IPS DF 4.7 (cell line): ENCODE measurements at regions not wholly inside any gene's neighbourhood (a gene's known extent, or its start where the extent isn't known, plus 50 kb on each side); places are given as distances from the start of the nearest gene placed in this dataset.
"Not testable (repeated sequence)": the region's sequence is repeated elsewhere in the genome, so short reads cannot be mapped to it uniquely, and the experiment has no call there.

Source experiments
- DNase-seq: peaks from one replicate; pipeline ENCODE4 v3.0.0-alpha.2; 2013; ENCODE audit warnings: low spot score; ENCODE audit errors: extremely low read depth

DNA sequence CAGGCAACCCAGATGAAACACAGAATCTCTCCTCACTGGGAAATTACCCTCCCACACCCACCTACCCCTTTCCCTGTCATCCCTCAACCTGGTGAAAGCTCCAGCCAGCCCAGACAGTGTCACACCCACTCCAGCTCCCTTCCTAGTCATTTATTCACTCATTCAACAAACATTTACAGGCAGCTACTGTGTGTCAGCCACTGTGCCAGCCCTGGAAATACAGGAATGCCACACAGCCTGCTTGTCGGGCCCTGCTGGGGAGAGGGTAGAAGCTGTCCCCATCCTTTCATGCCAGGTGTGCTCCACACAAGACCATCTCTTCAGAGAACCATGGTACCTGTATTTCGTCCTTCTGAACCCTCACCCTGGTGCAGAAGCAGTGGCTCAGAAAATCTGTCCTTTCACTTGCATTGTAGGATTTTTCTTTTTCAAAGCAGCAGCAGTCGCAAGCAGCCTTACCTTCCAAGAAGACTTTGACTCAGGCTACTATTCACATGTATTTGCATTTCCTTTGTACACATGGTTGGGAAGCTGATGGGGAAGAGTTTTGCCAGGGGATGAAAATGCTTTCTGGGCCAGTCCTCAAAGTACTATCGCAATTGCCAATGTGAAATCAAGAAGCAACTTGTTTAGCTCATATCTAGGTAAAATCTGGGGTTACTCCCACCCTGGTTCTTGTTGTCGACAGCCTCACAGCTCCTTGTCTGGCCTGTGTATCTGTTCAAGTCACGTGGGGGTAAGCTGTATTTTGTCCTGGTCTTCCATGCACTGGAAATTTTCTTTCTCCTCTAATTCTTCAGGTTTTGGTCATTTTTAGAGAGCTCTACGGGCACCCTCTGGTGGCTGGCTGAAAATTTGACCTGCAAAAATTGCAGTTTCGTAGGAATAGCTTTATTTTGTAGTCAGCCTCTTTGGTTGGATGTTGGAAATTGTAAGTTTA, 147.4 kb upstream of the EGLN3 start:
- no peak for DNase-seq

DNA sequence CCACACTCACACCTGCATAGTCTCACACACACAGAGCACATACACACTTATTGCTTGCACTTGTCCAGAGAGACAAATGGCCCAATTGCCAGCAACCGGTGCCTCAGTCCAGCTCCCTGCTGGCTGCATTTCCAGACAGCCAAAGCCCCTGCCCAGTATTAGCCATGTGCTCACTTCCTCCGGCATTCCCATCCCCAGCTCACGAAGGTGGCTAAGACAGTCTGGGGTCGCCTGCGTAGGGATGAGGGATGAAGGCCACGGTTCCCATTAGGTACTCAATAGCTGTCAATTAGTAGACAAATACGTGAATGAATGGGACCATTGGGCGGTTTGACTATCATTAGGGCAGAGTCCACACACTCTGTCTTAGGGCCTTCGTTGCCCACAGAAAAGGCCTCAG, 146.8 kb upstream of the EGLN3 start:
- no peak for DNase-seq

DNA sequence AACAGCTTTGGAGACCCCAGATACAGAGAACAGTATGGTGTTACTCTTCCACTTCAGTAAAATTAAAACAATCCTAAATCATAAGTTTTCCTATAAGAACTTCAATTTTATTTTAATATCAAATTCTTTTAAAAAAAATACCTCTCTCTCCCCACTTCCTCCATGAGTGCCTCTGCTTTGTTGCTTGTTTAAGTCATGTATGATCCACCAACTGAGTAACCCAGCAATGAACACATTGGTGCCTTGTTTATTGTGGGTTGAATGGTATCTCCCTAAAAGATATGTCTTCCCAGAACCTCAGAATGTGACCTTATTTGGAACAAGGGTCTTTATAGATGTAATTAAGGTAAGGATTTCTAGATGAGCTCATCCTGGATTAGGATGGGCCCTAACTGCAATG, 143.5 kb upstream of the EGLN3 start:
- no peak for DNase-seq

DNA sequence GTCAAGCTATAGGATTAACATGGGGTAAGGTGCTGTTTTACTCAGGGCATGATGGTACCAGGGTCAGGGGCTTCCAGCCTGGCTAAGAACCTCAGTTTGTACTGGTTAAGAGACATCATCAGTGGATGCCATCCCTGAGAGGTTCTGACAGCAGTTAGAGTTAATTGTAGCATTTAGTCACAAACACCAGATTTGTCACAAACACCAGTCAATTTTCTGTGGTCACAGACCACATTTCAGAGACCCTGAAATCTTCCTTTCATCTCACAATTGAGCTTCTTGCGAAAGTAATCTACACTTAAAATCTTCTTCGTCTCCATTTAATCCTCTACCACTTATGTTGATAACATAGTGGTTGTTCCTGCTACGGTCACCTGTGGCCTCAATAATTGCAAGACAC, 143.0 kb upstream of the EGLN3 start:
- DNase-seq, result no peak

DNA sequence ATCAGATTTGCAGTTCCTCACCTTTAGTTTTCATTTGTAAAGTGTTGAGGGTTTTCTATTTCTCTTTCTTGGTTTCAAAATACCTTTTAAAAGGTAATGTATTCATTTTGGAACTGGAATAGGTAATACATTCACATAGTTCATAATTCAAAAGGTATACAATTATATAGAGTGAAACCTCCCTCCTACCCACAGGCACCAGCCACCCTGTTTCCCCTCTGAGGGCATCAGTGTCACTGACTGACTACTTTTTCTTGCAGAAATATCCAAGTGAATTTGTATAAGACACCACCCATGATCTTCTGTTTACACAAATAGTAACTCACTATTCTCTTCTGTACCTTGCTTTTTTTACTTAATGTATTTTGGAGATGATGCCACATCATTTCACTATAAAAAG, 139.6 kb upstream of the EGLN3 start:
- no peak for DNase-seq

DNA sequence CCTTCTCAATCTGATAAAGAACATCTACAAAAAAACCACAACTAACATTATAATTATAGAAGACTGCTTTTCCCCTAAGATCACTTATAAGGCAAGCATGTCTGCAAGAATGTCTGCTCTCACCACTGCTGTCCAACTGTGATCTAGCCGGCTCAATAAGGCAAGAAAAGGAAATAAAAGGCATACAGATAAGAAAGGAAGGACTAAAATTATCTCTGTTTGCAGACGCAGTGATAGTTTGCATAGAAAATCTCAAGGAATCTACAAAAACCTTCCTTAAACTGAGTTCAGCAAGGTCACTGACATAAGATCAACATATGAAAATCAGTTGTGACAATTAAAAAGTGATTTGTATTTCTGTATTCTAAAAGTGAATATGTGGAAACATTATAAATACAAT, 138.0 kb upstream of the EGLN3 start:
- no peak for DNase-seq

DNA sequence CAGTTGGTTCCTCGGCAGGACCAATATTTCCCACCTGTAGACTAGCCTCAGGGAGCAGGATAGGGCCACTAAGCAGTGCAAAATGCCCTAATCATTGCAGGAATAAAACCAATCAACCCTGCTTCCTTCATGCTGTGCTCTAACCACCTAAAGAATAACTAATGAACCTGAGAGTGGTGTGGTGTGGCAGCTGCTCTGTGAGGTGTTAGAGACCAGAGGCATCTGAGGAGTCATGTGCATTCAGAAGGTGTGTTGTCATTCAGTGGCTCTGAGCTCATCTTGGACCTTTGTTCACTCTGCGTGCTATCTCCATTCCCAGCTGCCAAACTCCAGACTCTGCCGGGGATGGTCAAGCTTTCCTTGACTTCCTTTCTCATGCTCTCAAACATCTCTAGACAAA, 136.7 kb upstream of the EGLN3 start:
- no peak for DNase-seq

DNA sequence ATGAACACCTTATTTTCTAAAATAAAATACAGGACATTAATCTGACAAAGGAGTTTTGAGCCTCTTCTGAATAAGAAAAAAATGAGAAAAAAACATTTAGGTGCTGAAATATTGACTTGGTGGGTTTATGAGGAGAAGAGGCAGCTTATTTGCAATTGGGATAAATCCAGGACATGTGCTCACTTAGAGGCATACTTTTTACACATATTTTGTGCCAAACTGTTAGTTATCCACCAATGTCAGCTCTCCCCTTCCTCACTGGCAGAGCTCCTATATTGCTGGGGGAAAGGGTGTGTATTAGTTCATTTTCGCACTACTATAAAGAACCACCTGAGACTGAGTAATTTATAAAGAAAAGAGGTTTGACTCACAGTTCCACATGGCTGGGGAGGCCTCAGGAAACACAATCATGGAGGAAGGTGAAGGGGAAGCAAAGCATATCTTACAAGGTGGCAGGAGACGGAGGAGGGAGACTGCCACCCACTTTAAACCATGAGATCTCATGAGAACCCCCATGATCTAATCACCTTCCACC, 135.4 kb upstream of the EGLN3 start:
- no peak for DNase-seq

DNA sequence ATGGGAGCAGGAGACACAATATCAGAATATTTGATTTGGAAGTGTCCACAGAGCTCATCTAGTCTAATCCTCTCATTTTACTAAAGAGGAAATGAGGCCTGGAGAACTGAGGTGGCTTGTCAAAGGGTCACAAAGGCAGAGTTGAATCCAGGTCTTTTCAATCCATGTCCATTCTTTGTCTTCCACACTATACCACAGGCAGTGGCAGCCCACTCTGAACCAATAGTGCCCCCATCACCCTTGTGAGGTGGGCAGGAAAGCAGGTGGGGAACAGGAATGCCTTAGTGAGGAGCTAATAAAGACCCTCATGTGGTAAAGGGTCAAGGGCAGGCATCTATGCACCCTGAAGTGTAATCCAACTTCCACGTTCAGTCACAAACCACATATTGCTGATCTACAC, 134.8 kb upstream of the EGLN3 start:
- DNase-seq, result no peak

DNA sequence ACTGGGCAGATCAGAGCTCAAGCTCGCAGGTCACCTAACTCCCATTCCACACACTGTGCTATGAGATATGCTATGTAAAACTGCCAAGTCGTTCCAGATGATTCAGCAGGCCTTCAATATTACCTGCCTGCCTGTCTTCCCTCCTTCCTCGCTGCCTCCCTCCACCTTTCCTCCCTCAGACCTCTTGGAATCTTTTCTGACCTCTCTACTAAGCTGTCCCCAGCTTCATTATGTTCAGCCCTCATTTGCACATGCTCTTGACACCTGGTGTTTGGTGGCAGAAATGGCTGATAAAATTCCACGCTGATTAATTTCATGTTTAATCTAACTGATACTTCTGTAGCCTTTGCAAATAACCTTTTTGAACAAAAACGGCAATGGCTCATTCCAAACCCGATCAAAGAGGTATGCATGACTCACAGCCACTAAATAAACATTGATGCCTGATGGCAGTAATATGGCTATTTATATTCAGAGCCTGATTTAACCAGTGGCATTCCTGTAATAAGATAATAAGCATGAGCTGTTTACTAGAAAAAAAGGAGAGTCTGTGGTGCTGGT, 130.8 kb upstream of the EGLN3 start:
- DNase-seq, result no peak

DNA sequence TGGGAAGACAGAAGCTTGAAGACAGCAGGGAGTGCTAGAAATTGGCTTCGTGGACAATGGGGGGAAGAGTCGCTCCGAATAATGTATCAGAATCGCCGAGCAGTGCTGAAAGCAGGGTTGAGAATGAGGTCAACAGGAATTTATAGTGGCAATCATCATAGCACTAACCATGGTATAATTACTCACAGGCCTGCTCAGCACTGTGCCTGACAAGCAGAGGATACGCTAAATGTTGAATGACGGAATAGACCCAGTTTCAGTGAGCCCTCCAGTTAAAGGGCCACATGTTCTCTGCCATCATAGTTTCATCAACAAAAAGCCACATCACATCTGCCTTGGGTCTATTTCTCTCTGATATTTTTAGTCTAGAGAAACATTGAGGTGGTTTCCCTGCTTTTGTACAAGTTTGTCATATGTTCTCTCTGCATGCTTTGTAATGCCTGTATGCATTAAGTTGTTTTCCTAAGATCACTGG, 130.3 kb upstream of the EGLN3 start:
- DNase-seq, result no peak

DNA sequence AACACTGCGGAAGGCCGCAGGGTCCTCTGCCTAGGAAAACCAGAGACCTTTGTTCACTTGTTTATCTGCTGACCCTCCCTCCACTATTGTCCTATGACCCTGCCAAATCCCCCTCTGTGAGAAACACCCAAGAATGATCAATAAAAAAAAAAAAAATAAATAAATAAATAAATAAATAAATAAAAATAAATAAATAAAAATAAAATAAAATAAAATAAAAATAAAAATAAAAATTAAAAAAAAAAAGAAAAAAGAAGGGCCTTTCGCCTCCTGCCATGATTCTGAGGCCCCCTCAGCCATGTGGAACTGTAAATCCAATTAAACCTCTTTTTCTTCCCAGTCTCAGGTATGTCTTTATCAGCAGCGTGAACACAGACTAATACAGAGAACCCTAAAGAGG, 128.8 kb upstream of the EGLN3 start:
- DNase-seq, result not testable (repeated sequence)

DNA sequence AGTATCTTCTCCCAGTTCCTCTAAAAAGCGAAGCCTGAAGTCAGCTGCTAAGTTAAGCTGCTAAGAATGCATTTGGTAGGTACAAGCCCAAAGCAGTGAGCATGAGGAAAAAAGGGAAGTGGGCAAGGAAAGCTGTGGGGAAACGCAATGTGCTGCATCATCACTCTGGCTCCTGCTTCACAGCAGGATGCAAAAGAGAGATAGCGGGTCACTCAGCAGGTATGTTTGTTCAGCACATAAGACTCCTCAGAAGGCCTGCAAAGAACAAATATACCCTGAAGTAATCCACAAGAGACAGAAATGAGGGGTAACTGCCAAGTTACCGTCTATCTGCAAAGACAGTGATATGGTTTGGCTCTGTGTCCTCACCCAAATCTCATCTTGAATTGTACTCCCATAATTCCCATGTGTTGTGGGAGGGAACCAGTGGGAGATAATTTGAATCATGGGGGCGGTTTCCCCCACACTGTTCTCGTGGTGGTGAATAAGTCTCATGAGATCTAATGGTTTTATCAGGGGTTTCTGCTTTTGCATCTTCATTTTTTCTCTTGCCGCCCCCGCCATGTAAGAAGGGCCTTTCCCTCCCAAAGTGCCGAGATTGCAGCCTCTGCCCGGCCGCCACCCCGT, 127.4 kb upstream of the EGLN3 start:
- no peak for DNase-seq

DNA sequence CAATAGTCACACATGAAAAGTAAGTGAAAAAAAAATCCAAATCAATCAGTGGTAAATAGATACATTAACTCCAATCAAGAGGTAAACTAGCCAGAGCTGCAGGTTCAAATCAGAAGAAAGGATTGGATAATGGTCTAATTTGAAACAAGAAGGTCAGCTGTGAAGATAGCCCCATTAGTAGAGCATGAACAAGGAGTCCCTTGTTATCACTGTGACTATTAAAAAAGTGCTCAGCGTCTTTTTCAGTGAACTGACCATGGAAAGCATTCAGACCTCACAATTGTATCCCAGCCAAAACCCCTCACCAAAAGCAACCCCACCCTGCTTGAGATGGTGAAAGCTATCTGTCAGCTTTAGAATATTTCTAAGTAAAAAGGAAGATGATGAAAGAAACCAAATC, 125.0 kb upstream of the EGLN3 start:
- DNase-seq, result no peak

DNA sequence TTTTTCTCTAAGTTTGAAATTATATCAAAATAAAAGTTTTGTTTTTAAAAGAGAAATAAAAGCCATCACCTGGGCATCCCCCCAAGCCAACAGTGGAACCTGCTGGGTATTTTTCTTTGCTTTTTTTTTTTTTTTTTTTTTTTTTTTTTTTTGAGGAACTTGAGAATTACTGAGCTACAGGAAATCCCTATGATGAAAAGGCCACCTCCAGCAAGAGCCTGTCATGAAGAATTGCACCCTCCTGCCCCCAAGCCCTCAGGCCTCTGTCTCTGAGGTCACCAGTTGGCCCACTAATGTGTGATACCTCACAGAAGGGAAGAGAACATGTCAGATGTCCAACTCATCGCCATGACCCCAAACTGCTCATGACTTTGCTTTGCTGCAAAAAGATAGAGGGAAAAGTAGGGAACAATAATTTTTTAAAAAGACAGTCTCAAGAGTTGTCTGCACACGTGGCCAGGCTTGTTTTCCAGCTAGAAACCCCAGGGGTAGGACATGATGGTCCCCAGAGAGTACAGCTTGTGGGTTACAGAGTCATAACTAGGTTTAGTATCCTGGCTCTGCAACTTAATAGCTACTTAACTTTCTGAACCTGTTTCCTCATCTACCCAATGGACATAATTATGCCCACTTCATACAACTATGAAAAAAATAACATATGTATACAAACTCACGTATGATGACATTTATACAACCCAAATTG, 124.3 kb upstream of the EGLN3 start:
- no peak for DNase-seq

DNA sequence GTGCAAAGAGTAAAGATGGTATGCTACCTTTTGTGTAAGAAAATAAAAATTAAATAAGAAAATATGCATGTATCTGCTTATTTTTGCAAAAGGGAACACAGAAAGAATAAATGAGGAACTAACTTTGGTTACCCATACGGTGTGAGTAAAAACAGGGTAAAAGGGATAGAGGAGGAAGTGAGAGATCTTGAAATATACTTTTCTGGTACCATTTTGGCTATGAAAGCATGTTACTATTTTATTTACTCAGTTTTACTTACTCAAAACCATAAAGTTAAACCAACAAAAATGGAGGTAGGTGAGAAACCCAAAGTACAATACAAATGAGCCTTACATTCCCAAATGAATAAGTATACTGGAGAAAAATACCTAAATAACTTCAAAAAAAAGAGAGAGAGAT, 122.0 kb upstream of the EGLN3 start:
- no peak for DNase-seq

DNA sequence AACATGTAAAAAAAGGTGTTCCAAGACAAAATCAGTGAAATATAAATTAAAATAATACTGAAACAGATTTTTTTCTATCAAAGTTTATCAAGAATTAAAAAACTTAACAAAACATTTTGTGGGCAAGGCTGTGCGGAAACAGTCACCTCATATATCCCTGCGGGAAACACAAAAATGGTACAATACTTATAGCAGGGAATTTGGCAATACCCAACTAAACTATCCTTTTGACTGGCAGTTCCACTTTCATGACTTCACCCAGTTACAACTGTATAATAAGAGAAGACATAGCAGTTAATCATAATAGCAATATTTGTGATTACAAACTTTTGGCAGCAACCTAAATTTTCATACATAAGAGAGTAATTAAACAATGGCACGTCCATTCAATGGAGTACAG, 121.5 kb upstream of the EGLN3 start:
- no peak for DNase-seq

DNA sequence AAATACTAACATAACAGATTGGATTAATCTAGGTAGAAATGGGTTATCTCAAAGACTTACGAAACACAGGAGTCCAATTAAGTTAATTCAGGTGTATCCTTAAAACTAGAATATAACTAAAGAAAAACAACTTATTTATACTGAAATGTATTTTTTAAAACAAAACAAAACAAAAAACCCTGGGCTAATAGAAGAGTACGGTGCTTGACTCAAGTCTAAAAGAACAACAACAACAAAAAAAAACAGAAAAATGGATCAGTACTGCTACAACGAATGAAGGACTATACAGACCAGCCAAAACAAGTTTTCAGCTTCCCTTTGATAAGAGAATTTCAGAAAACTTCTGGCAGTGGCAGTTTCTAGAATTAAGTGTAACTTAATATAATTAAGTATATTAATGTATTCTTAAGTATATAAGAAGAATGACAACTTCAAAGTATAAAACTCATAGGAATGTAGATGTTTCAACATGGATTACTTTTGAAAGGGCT, 120.1 kb upstream of the EGLN3 start:
- no peak for DNase-seq

DNA sequence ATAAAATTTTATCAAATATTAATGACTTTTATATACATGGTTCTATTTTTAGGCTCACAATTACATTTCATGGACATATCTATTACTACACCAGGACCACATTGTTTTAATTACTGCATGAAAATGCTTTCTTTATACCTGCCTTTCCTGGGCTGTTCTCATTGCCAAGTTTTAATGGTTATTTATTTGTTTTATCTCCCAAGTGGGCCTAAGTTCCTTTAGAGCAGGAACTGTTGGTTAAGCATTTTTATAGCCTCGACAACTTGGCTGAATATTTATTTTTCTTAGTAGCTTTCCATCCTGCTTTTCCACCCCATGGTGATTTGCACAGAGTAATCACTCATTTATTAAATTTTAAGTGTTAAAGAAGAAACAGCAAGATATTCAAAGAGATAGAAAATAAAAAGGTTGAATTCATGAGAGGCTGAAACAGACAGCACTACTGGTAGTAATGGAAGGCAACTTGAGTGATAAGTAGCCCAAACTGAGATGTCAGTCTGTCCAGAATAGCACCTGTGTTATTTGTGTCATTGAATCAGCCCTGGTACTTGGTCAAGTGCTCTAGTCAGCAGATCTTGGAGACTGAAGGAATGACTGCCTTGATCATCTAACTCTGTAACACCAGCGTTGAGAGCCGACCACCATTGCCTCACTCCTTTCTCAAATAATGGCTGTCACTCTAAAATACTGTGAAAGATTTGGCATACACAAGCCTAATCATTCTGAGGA, 119.1 kb upstream of the EGLN3 start:
- no peak for DNase-seq

DNA sequence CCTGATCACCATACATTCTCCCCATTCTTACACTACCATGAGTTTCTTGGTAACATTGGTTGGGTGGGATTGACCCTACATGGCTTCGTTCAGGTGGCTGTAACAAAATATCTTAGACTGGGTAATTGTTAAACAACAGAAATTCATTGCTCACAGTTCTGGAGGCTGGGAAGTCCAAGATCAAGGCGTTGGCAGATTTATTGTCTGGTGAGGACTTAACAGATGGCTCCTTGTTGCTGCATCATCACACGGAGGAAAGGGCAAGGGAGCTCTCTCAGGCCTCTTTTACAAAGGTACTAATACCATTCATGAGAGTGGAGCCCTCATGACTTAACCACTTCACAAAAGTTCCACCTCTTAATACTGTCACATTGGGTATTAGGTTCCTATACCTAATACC, 116.7 kb upstream of the EGLN3 start:
- no peak for DNase-seq
